UCSD-AML1 (cell line): ENCODE measurements at regions not wholly inside any gene's neighbourhood (a gene's known extent, or its start where the extent isn't known, plus 50 kb on each side); places are given as distances from the start of the nearest gene placed in this dataset.
"Not testable (repeated sequence)": the region's sequence is repeated elsewhere in the genome, so short reads cannot be mapped to it uniquely, and the experiment has no call there.

Experiments used
- DNase-seq: peaks from one replicate; lab custom pipeline; 2025; ENCODE audit not compliant: unreplicated experiment; lab: John Stamatoyannopoulos, UW

GRCh38 chr2:83802604-83803003, 656.5 kb downstream of the SUCLG1 start:
- no peak for DNase-seq

GRCh38 chr2:83795777-83796176, 663.3 kb downstream of the SUCLG1 start:
- no peak for DNase-seq

- DNase-seq, result not testable (repeated sequence)
Measured at GRCh38 chr2:83790467-83790866, 668.6 kb downstream of the SUCLG1 start.

- not testable (repeated sequence) for DNase-seq
Measured at GRCh38 chr2:83789674-83790073, 669.4 kb downstream of the SUCLG1 start.

- DNase-seq, result not testable (repeated sequence)
Measured at GRCh38 chr2:83788938-83789566, 670.0 kb downstream of the SUCLG1 start.

- no peak for DNase-seq
Measured at GRCh38 chr2:83787189-83787588, 671.9 kb downstream of the SUCLG1 start.

GRCh38 chr2:83786140-83786539, 672.9 kb downstream of the SUCLG1 start:
- DNase-seq, result no peak

- no peak for DNase-seq
Measured at GRCh38 chr2:83784947-83785346, 674.1 kb downstream of the SUCLG1 start.

- DNase-seq, result no peak
Measured at GRCh38 chr2:83784315-83784714, 674.8 kb downstream of the SUCLG1 start.

- no peak for DNase-seq
Measured at GRCh38 chr2:83782122-83782521, 677.0 kb downstream of the SUCLG1 start.

GRCh38 chr2:83764447-83765005, 694.6 kb downstream of the SUCLG1 start:
- no peak for DNase-seq

- no peak for DNase-seq
Measured at GRCh38 chr2:83757329-83757728, 701.8 kb downstream of the SUCLG1 start.

GRCh38 chr2:83756219-83756618, 702.9 kb downstream of the SUCLG1 start:
- no peak for DNase-seq

- no peak for DNase-seq
Measured at GRCh38 chr2:83747141-83747540, 711.9 kb downstream of the SUCLG1 start.

GRCh38 chr2:83744855-83745254, 714.2 kb downstream of the SUCLG1 start:
- DNase-seq, result no peak

GRCh38 chr2:83742117-83742782, 716.8 kb downstream of the SUCLG1 start:
- no peak for DNase-seq

GRCh38 chr2:83730223-83730622, 728.9 kb downstream of the SUCLG1 start:
- no peak for DNase-seq

GRCh38 chr2:83725735-83726134, 733.3 kb downstream of the SUCLG1 start:
- no peak for DNase-seq

- DNase-seq, result no peak
Measured at GRCh38 chr2:83705146-83705545, 753.9 kb downstream of the SUCLG1 start.

- no peak for DNase-seq
Measured at GRCh38 chr2:83703598-83703997, 755.5 kb downstream of the SUCLG1 start.

- no peak for DNase-seq
Measured at GRCh38 chr2:83696838-83697237, 762.2 kb downstream of the SUCLG1 start.

GRCh38 chr2:83695530-83695929, 763.5 kb downstream of the SUCLG1 start:
- no peak for DNase-seq

- DNase-seq, result no peak
Measured at GRCh38 chr2:83695037-83695436, 764.0 kb downstream of the SUCLG1 start.
